PC-9 (cell line): ENCODE measurements at regions not wholly inside any gene's neighbourhood (a gene's known extent, or its start where the extent isn't known, plus 50 kb on each side); places are given as distances from the start of the nearest gene placed in this dataset.

Experiments
- EZH2 ChIP-seq: fragments of 200-600 bp; sonication (generic); IDR thresholded peaks from 2 replicates; pipeline ENCODE4 v1.8.0; 2017; ENCODE audit warnings: antibody characterized with exemption, low read depth
- TF ChIP-seq, protein P1 (sequence below): fragments of 200-600 bp; sonication (generic); conservative IDR thresholded peaks from 2 replicates; pipeline ENCODE4 v1.6.1; 2017; ENCODE audit warnings: mixed run types, antibody characterized with exemption, mild to moderate bottlenecking, moderate library complexity

DNA sequence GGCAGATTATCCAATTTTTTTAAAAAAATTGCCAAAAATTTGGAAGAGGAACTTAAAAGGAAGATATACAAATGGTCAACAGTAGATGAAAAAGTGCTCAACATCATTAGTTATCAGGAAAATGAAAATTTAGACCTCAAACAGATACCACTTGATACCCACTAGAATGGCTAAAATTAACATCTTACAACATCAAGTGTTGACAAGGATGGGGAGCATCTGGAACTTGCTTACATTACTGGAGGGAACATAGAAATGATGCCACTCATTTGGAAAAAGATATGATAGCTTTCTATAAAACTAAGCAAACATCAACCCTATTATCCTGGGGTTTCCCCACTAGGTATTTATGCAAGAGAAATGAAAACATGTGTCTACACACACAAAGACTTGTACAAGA lies 284.5 kb upstream of the CHRNA7 start:
- TF ChIP-seq EZH2: no peak
- TF ChIP-seq, protein P1, sequence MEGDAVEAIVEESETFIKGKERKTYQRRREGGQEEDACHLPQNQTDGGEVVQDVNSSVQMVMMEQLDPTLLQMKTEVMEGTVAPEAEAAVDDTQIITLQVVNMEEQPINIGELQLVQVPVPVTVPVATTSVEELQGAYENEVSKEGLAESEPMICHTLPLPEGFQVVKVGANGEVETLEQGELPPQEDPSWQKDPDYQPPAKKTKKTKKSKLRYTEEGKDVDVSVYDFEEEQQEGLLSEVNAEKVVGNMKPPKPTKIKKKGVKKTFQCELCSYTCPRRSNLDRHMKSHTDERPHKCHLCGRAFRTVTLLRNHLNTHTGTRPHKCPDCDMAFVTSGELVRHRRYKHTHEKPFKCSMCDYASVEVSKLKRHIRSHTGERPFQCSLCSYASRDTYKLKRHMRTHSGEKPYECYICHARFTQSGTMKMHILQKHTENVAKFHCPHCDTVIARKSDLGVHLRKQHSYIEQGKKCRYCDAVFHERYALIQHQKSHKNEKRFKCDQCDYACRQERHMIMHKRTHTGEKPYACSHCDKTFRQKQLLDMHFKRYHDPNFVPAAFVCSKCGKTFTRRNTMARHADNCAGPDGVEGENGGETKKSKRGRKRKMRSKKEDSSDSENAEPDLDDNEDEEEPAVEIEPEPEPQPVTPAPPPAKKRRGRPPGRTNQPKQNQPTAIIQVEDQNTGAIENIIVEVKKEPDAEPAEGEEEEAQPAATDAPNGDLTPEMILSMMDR: no peak
